ENCODE measurements at regions not wholly inside any gene's neighbourhood (a gene's known extent, or its start where the extent isn't known, plus 50 kb on each side); places are given as distances from the start of the nearest gene placed in this dataset.

GRCh38 chr5:159553792-159554191, 223.5 kb upstream of the IL12B start:
- H3K4me3 ChIP-seq (ENCODE audit: low read depth in 1 of 3, low read length in 3 of 3), result no peak overlapping the region
- peaks cover 0 to 2% (median 0%) of the 10 kb centered on the region in 4 donors for H3K27me3 ChIP-seq (ENCODE audit: control insufficient read depth in 4 of 4, insufficient read depth in 4 of 4, low read length in 3 of 4)
- H3K9ac ChIP-seq (ENCODE audit: low read depth in 1 of 2, low read length in 2 of 2), result no peak overlapping the region
- no peaks in the 10 kb centered on the region for H3K9me3 ChIP-seq (ENCODE audit: control insufficient read depth in 4 of 4, low read length in 3 of 4)
- 81% methylated on average over 2 of the region's 2 CpGs for WGBS
- DNase-seq (ENCODE audit: low spot score), result no peak
- TF ChIP-seq FOXA2 (IDR thresholded peaks at IDR 0.05) (no peak), ATF3 (IDR thresholded peaks at IDR 0.05) (no peak), MAX (IDR thresholded peaks at IDR 0.05) (no peak), SP1 (IDR thresholded peaks at IDR 0.05) (no peak), YY1 (IDR thresholded peaks at IDR 0.05) (no peak), ZBTB33 (IDR thresholded peaks at IDR 0.05) (no peak), TAF1 (conservative IDR thresholded peaks at IDR 0.05) (no peak), GABPA (IDR thresholded peaks at IDR 0.05 in 1 of 2, conservative IDR thresholded peaks at IDR 0.05 in 1 of 2) (no peak), RAD21 (IDR thresholded peaks at IDR 0.05) (no peak), HNF4A (conservative IDR thresholded peaks at IDR 0.05) (no peak), EGR1 (IDR thresholded peaks at IDR 0.05; ENCODE audit: low read depth in 2 of 2) (no peak), HNF4G (IDR thresholded peaks at IDR 0.05) (no peak), REST (IDR thresholded peaks at IDR 0.05) (no peak), FOXA1 (IDR thresholded peaks at IDR 0.05) (no peak)
- no peaks in the 10 kb centered on the region for H3K36me3 ChIP-seq (ENCODE audit: control insufficient read depth in 4 of 4, insufficient read depth in 3 of 4, low read depth in 1 of 4, low read length in 3 of 4)
- H3K27ac ChIP-seq (ENCODE audit: low read depth in 1 of 2, low read length in 2 of 2), result no peak overlapping the region
- H3K4me1 ChIP-seq (ENCODE audit: control insufficient read depth in 4 of 4, insufficient read depth in 4 of 4, low read length in 3 of 4), result no peaks in the 10 kb centered on the region

- H3K9me3 ChIP-seq (ENCODE audit: control insufficient read depth in 4 of 4, low read length in 3 of 4), result no peaks in the 10 kb centered on the region
- no peak overlapping the region for H3K9ac ChIP-seq (ENCODE audit: low read depth in 1 of 2, low read length in 2 of 2)
- 23% methylated on average over 1 of the region's 1 CpG for WGBS
- TF ChIP-seq NR2F2 (IDR thresholded peaks at IDR 0.05) (no peak), ZBTB33 (IDR thresholded peaks at IDR 0.05) (no peak), HNF4G (IDR thresholded peaks at IDR 0.05) (no peak), RAD21 (IDR thresholded peaks at IDR 0.05) (no peak), REST (IDR thresholded peaks at IDR 0.05) (no peak), TAF1 (conservative IDR thresholded peaks at IDR 0.05) (no peak), CTCF (IDR thresholded peaks at IDR 0.05; ENCODE audit: low read depth, low read length, missing input control) (no peak), FOXA1 (IDR thresholded peaks at IDR 0.05) (no peak), GABPA (IDR thresholded peaks at IDR 0.05 in 1 of 2, conservative IDR thresholded peaks at IDR 0.05 in 1 of 2) (no peak), EGR1 (IDR thresholded peaks at IDR 0.05; ENCODE audit: low read depth in 2 of 2) (no peak), JUND (IDR thresholded peaks at IDR 0.05) (no peak), MAX (IDR thresholded peaks at IDR 0.05) (no peak), HNF4A (conservative IDR thresholded peaks at IDR 0.05) (no peak), ATF3 (IDR thresholded peaks at IDR 0.05) (no peak), FOXA2 (IDR thresholded peaks at IDR 0.05) (no peak)
These were observed 224.8 kb upstream of the IL12B start for GRCh38 chr5:159555084-159555483.

More at GRCh38 chr5:159555084-159555483, 224.8 kb upstream of the IL12B start:
- Histone ChIP-seq H3K4me1 (ENCODE audit: control insufficient read depth in 4 of 4, insufficient read depth in 4 of 4, low read length in 3 of 4) (no peaks in the 10 kb centered on the region), H3K27ac (ENCODE audit: low read depth in 1 of 2, low read length in 2 of 2) (no peak overlapping the region), H3K4me3 (ENCODE audit: low read depth in 1 of 3, low read length in 3 of 3) (no peak overlapping the region), H3K27me3 (ENCODE audit: control insufficient read depth in 4 of 4, insufficient read depth in 4 of 4, low read length in 3 of 4) (peaks cover 0 to 2% (median 0%) of the 10 kb centered on the region in 4 donors), H3K36me3 (ENCODE audit: control insufficient read depth in 4 of 4, insufficient read depth in 3 of 4, low read depth in 1 of 4, low read length in 3 of 4) (no peaks in the 10 kb centered on the region)
- DNase-seq (ENCODE audit: low spot score), result no peak
